HG03520 (cell line): ENCODE measurements at regions not wholly inside any gene's neighbourhood (a gene's known extent, or its start where the extent isn't known, plus 50 kb on each side); places are given as distances from the start of the nearest gene placed in this dataset.

ENCODE experiments used
- ATAC-seq: cut with Tn5 transposase; IDR thresholded peaks from one replicate; pipeline ENCODE4 v1.9.1; 2021; ENCODE audit warnings: mild to moderate bottlenecking, moderate library complexity; ENCODE audit not compliant: unreplicated experiment

GRCh38 chr4:3818371-3818770, 52.2 kb downstream of the ADRA2C start:
- ATAC-seq: no peak

DNA sequence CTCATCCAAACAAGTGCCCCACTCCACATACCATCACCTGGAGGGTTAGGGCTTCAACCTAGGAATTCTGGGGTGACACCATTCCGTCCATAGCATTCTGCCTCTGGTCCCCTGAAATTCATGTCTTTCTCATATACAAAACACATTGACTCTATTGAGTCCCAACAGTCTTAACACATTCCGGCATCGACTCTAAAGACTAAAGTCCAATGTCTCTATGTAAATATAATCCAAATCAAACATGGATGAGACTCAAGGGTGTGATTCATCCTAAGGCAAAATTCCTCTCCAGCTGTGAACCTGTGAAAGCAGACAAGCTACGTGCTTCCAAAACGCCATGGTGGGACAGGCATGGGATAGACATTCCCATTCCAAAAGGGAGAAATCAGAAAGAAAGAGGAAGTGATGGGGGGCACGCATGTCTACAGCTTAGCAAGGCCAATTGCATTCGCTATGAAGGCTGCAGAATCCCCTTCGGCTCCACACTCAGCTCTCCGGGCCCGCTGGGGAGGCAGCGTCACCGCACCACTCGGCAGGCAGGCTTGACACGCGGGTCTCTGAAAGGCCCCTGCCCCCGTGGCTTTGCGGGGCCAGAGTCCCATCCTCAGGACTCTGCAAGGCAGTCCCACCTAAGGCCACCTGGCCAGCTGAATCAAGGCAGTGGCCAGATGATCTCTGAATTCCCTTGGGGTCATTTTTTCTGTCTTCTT, 53.2 kb downstream of the ADRA2C start:
- ATAC-seq: no peak

GRCh38 chr4:3820016-3820805, 54.0 kb downstream of the ADRA2C start:
- no peak for ATAC-seq

DNA sequence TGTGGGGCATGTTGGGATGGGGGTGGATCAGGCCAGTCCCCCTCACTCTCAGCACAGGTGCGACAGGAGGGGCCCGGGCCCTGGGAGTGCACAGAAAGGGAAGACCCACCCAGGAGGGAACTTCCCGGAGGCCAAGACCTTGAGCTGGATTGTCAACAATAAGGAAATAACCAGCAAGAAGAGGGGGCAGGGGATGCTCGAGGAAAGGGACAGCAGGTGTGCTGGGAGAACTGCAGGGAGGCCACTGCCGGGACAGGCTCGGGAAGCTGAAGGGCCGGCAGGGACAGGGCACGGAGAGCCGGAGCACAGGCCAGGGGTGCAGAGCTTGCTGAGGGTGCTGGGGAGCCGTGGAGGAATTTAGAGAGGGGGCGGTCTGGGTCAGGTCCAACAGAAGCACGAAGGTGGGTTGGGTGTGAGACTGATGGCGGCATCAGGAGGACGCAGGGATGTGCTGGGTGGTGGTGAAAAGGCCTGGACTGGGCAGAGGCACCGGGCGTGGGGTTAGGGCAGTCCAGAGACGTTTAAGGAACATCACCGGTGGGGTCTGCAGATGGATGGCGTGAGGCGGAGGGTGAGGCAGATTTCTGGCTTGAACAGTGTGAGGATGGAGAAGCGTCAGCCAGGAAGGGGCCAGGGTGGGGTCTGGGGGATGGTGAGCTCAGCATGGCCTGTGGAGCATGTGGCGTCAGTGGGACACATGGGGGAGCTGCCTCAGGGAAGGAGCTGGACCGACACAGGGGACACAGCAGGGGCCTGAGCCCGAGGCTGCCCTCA, 54.8 kb downstream of the ADRA2C start:
- no peak for ATAC-seq

DNA sequence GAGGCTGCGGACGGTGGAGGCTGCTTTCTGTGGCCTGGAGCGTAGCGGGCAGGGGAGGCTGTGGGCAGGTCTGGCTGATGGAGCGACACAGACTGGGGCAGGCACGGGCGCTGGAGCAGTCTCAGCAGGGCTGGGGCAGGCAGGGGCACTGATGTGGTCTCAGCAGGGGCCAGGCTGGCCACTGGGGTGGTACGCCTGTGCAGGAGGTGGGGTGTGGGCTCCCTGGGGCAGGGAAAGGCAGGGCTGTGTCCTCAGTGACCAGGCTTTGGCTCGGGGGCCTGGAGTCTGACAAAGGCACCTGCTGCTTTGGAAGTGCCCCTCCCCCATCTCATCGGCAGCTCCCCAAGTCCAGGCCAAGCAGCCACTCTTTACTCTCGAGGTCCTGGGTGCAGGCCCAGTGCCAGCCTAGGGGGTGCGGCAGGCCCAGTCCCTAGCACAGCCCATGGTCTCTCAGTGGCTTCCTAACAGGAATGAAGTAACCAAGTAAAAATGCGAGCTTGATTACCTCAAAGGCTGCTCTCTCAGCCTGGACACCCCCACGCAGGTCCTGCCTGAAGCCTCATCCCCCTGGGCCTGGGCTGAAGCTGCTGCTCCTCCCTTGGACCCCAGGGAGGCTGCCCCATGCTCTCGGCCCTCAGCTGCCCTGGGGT, 55.5 kb downstream of the ADRA2C start:
- ATAC-seq: no peak

DNA sequence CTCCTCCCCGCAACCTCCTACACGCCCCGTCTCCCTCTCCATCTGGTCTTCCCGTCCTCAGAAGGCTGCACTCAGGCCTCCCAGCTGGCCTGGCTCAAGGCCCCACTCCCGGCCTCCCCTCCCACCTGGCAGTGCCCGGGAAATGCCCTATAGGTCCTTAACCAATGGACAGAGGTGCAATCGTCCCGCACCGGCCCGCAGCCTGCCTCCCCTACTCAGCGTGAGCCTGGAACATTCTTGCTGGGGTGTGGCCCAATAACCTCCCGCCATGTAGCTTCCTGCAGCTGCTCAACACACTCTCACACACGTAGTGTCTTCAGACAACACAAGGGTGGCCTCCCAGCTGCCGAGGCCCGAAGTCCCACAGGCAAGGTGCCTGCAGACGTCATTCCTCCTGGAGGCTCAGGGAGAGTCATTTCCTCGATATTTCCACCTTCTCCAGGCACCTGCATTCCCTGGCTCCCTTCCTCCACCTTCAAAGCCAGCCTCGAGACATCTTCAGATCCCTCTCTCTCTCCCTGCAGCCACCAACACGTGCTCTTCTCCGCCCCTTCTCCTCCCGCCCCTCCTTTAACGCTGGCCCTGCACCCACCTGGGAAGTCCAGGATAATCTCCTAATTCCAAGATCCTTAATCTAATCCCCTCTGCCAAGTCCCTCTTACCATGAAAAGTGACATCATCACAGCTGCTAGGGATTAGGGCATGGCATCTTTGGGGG, 56.2 kb downstream of the ADRA2C start:
- no peak for ATAC-seq

GRCh38 chr4:3823496-3824341, 57.5 kb downstream of the ADRA2C start:
- ATAC-seq: no peak

- ATAC-seq: no peak
These were observed 58.5 kb downstream of the ADRA2C start for GRCh38 chr4:3824521-3825270.

DNA sequence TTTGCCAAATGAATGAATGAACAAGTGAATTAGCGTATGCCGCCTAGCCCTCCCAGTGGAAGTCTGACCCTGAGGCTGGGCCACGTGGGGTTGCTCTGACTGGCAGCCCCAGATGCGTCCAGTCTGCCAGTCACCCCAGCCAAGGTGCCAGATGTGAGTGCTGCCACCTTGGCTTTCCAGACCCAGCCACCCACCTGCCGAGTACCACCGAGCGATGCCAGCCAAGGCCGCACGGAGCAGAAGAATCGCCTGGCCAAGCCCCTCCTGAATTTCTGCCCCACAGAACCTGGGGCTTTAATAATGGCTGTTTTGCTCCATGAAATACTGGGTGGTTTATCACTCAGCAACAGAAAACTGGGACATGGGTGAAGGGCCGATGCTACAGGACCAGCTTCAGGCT, 59.3 kb downstream of the ADRA2C start:
- no peak for ATAC-seq

DNA sequence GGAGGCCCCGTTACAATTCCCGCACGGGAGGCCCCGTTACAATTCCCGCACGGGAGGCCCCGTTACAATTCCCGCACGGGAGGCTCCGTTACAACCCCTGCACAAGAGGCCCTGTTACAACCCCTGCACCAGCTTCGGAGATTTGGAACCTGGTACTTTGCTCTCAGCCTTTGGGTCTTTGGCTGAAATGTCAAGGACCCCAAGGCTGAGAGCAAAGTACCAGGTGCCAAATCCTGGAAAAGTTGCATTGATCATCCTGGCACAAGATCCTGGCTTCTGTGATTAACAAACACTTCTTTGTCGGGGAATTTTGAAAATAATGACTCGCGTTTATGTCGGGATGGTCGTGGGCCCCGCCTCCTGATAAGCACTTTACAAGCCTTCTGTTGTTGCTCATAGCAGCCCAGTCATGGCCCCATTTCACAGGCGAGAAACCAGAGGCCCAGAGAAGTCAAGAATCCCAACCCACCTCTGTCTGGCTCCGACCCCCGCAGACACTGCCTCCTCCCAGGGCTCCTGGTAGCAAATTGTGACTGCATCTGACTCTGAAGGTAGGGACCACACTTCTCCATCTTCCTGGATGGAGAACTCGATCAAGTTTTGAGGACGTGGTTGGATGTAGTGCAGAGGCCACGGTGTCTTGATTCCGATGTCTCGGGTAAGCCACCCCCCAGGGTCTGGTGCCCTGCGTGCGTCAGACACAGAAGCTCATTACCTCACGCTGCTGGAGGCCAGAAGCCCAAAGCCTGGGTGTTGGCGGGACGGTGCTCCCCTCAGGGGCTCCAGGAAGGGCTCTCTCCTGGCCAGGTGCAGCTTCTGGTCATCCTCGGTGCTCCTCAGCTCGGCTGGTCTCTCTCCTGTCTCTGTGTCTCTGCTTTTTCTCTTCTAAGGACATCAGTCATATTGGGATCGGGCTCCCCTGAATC, 60.3 kb downstream of the ADRA2C start:
- no peak for ATAC-seq

GRCh38 chr4:3827616-3828492, 61.7 kb downstream of the ADRA2C start:
- no peak for ATAC-seq

GRCh38 chr4:3828546-3828945, 62.4 kb downstream of the ADRA2C start:
- ATAC-seq: no peak

- ATAC-seq: no peak
These were observed 63.2 kb downstream of the ADRA2C start for GRCh38 chr4:3829211-3829955.

DNA sequence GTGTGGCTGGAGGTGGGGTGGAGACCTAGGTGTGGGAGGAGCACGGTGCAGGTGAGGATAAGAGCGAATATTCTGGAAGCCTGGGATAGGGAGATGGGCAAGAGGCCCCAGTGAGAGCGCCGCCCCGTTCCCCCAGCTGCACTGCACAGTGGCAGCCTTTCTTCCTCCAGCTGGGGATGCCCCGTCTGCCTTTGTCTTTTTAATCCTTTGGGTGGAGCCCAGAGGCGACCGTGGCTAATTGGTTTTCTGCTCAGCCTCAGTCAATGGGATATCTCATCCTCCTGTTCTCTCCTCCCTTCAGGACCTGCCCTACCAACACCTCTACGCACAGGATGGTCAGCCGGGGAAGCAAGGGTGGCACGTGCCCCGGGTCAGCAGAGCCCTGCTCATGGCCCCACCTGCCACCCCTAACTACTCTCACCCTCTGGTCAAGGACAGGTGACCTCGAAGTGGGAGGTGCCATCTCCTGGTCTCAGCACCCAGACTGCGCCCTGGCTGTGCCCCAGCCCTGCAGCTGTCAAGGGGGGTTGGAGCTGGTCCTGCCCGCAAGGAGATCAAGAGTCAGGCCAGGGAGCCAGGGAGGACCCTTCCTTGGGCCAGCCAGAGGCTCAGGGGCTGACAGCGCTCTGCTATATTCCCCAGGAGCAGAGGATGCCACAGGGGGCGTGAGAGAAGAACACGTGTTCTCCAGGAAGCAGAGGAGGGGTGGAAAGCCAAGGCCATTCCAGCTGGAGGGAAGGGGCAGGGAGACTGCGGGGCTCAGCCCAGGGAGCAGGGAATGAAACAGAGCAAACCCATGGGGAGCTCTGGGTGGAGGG, 64.0 kb downstream of the ADRA2C start:
- ATAC-seq: no peak

DNA sequence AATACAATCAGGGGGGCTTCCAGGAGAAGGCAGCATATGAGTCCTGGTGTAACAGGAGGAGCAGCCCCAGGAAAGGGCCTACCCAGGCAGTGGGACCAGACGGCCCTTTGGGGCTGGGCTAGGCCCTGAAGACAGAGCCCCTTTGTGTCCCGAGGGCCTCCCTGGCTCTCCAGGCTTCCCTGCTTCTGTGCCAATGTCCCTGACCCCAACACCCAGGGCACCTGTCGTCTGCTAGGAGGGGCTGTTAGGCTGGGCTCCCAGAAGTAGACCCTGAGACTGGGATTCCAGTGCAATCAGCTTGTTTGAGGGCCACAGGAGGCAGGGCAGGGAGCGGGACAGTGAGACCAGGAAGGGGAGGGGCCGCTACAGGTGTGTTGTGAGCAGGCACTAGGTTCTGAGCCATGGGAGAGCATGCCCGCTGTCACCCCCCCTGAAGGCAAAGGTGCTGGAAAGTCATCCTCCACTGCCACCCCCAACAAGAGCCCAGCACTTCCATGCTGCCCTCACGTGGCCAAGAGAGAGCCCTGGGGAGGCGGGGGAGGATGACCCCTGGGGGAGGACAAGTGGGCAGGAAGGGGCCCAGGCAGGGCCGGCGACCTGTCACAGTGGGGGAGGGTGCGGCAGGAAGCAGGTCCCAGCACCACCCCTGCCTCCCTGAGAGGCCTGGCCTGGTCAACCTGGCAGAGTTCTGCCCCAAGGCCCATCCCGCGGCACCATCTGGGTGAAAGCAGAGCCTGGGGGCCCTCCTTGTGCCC, 64.8 kb downstream of the ADRA2C start:
- ATAC-seq: no peak
